ENCODE measurements at regions not wholly inside any gene's neighbourhood (a gene's known extent, or its start where the extent isn't known, plus 50 kb on each side); places are given as distances from the start of the nearest gene placed in this dataset.

DNA sequence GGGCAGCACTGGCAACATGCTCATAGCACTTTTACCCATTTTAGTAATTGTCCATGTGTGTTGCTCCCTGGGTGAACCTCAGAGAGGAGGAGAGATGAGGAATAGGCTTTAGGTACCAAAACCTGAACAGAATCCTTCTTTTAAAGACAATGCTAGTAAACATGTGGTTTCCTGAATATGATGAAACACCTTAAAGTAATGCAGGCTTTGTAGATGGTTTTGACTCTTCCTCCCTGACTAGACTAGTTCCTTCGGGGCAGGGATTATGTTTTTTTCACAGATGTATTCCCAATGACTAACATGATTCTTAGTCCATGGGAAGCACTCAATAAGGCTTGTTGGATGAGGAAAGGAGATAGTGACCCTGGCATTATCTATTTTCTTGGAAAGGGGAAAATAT, 367.6 kb upstream of the JAG1 start:
- no peak for DNase-seq (ENCODE audit: low spot score)

DNA sequence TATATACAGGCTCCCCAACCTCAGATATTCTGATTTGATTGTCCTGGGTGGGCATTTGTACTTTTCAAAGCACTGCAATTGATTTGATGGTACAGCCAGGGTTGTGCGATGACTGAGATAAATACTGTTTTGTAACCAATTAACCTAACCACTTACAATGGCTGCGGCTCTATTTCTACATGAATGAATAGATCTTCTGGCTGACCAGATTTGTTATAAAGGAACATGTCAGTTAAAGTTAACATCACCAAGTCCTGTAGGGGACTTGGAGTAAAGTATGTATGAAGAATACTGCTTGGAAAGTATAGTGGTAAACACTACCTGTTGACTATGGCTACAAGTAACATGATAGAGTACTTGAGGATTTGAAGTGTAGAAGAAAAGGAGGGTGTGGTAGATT, 369.2 kb upstream of the JAG1 start:
- DNase-seq (ENCODE audit: low spot score) = no peak

DNA sequence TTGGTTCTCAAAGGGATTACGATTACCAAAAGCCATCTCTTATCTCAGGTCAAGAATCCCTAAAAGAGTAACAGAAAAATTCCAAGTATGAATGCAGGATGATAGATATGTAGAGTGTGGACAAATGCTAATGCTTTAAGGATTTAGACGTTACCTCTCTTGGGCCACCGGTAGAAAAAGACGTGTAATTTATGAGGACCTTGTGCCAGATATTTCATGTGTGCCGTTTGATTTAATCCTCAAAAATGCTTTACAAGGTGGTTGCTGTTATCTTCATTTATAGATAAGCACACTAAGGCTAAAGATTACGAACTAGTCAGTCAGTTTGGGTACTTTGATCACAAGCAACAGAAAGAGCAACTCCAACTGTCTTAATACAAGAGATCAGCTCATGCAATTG, 370.8 kb upstream of the JAG1 start:
- no peak for DNase-seq (ENCODE audit: low spot score)

DNA sequence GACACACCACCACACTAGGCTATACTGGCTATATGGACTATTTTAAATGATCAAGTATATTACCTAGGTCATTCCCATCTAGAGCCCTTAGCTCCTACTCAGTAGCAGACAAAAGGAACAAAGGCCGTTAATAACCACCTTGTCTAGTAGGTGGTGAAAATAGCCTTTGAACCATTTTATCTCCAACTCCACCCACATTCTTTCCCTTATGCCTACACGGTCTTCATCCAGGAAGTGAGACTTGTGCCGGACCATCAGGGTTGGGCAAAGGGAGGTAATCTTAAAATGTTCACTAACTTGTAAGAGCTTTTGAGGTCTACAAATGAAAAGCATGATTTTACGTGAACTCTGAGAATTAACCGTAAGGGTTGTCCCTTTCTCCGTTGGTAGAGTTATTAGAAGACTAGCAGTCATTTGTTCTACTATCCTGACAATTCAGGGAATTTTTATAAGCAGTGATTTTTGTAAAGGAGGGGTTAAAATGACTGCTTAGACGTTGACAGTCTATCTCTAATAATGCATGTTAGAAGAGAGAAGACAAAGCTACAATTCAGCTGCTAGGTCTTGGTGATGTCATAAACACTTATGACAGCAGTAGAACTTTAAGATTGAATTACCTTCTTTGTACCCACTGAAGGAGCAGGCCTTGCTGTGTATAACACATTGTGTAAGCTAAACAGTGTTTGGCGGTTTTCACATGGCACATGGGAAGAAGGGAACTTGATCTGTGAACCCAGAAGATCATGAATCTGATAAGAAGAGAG, 371.8 kb upstream of the JAG1 start:
- DNase-seq (ENCODE audit: low spot score) = no peak

DNA sequence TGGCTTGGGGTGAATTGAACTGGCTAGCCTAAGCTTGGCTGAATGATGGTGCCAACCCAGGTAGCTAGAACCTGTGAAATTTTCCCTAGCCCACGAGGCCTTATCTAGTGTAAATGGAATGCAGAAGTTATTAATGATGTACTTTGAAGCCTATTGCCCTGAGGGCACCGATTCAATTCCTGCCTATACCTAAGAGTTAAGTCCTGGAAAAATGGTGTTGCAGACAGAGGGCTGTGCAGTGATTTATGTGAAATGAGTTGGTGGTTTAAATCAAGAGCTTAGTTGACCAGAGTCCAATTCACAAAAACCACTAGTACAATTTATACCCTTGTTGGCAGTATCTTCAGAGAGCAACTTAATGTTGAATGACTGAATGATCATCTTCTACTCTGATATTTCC, 373.8 kb upstream of the JAG1 start:
- no peak for DNase-seq (ENCODE audit: low spot score)

DNA sequence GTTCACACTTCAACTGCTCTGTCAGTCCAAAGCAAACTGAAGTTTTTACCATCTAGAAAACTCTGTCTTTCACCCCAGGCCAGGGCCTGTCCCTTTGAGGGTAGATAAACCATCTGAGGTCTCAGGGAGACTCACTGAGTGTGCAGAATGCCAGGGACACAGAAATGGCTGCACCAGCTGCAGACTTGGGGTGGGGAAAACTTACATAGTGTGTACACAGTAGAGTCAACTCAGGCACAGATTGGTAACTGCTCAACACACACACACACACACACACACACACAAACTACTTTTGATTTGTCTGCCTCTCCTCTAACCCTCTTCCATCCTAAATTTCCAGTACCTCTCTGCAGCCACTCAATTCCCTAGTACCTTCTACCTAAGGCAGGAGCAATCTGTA, 374.9 kb upstream of the JAG1 start:
- DNase-seq (ENCODE audit: low spot score) = no peak

DNA sequence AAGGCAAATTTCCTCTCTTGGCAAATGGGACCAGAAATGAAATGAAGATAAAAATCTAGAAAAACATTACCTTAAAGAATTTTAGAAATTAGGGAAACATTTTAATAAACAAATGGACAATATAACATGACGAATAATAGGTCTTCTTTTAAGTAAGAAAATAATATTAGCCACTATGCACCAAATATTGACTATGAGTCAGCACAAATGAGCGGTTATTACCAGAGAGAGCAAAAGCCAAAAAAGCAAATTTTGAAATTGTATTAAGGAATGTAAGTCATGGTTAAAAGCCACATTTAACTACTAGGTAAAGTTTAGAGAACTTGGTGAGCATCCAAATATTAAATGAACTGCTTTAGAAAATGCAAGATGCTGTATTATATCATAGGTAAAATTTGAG, 376.6 kb upstream of the JAG1 start:
- DNase-seq (ENCODE audit: low spot score) = no peak

DNA sequence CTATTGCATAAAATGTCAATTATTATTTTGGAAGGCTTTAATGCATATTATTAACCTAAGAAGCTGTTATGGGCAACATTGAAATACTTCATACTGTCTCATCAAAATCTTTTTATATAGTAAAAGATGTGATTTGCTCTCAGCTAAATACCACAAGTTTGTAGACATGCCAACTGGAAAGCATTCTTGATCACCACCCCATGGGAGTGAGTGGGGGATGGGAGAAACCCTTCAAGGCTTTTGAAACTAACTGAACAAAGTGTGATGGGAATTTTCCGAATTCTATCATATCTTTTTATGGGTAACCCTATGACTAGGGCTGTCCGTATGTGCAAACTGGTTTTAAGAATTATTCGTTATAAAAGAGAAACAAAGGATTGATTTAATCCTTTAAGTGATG, 377.3 kb upstream of the JAG1 start:
- DNase-seq (ENCODE audit: low spot score) = no peak

DNA sequence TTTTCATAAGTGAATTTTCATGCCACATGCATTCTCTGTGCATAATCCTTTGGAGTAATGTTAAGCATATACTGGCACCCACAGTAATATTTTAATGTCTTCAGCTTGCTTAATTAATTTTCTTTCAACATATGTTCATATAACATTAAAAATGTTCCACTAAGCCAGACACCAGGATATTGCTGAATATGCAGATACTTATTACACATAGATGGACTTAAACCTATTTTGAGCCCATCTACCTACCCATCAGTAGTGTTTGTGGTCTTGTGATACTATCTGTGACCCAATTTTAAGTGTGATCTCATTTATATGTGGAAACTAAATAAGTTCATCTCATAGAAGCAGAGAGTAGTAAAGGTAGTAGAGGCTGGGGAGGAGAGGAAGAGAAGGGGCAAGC, 379.5 kb upstream of the JAG1 start:
- no peak for DNase-seq (ENCODE audit: low spot score)

DNA sequence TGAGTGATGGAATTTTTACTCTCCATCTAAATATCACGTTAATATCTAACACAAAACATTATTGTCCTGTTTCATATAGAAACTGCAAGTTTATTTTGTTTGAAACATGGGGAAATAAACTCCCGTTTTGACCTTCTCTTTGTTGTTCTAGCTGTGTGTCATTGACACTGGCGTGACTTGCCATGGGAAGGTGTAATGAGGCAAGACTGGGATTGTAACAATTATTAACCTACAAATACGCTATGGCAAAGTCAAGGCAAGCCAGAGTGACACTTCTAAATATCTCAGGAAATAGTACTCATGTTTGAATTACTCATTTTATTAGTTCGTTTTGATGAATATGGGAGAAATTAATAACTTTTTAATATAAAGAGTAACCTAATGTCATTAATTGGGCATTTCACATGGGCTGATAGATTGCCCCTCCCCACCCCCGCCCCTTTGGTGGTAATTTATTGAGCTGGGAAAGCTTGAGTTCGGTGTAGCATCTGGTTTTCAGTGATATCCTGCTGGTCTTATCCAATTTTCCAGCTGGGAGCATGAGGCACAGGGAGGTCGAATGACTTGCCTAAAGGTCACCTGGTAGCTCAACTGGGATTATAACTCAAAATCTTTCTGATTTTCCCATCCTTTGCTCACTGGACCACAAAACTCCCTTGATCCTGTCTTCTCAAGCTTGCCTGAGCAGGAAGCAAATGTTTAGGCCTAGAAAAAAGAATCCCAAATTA, 380.6 kb upstream of the JAG1 start:
- no peak for DNase-seq (ENCODE audit: low spot score)

DNA sequence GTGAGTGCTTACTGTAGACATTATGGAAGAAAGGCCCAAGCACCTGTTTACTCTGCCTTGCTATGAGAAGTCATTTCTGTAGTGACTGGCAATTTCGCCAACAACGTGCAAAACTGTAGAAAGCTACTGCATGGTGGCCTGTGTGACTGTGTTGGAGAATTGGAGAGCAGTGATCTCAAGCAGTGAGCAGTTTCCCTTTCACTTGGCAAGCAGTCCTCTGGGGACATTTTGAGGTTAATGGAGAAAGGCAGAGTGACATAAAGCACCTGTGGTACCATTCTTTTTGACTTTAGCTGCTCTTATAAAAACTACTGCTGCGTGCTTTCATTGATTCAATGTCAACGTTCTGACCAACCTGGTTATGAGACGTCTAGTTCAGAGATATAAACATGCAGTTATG, 382.6 kb upstream of the JAG1 start:
- DNase-seq (ENCODE audit: low spot score) = no peak

DNA sequence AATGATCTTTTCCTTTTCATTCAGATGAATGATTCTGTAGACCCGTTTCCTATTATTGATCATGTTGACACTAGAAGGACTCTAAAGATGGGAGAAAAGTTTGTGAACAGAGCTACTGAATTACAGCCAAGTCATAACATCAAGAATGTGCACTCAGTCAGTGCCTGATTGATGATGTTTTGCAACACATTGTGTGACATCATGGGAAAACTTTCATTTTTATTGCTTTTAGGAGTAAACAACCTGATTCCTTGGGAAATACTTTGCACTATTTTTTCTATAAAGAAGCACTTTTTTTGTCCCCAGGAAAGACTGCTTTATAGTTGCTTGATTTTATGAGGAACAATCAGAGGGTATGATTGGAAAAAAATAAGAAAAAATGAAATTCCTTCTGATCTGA, 383.8 kb upstream of the JAG1 start:
- DNase-seq (ENCODE audit: low spot score) = no peak

DNA sequence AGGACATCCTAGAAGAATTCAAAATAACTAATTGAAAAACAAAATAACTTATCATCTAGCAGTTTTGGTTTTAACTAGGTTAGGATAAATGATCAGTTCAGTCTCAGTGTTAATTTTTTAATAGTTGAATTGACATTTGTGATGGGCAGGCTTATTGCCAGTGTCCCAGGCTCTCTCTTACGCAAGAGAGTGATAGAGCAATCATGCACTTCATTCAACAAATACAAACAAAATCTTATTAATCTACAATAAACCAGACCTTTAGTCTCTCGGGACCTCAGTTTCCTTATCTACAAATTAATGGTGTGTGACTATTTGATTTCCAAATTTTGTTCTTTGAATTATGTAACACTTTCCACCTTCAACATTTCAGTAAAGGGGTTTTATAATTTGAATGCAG, 385.9 kb upstream of the JAG1 start:
- no peak for DNase-seq (ENCODE audit: low spot score)

DNA sequence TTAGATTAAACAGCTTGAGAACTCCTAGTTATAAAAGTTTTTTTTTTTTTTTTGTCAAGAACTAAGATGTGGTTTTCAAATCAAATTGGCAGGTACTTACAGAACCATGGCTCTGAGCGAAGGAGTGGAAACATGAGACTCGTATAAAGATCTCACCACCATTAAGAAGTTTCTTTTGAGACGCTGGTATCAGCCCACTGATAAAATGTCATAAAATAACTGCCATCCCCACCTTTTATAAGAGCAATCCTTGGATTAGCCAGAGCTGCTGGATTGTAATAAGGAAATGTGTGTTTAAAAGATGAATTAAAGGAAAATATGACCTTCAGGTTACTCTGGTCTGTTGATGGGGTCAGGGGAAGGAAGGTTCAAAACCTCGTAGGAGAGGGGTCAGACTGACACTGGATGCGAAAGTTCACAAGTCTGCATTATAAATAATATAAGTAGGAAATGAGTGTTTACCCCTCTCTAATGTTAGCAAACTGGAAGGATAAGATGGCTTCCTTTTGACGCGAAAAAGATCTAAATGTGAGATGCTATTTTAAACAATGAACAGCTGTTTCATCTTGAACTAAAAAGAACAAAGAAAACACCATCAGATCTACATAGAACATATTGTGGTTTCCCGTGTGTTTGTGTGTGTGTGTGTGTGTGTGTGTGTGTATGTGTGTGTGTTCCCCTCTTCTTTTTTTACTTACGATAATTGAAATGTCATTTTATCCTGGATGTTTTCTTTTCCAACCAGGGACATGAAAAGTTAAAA, 386.8 kb upstream of the JAG1 start:
- no peak for DNase-seq (ENCODE audit: low spot score)

DNA sequence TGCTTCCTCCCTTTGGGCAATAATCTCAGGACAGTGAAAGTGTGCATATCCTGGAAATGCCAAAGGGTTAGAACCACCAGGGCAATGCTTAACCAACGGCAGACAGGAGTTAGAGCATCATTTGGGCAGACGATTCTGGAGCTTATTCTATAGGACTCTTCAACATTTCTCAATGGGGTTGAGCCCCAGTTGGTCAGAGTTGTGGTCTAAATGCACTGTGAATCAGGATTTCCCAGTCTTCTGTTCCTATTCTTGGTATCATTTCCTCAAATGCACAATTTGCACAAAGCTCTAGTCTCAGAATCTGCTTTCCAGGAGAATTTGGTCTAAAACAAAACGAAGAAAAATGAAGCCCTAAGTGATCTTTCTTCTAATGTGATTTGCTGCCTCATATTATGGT, 389.6 kb upstream of the JAG1 start:
- DNase-seq (ENCODE audit: low spot score) = no peak

DNA sequence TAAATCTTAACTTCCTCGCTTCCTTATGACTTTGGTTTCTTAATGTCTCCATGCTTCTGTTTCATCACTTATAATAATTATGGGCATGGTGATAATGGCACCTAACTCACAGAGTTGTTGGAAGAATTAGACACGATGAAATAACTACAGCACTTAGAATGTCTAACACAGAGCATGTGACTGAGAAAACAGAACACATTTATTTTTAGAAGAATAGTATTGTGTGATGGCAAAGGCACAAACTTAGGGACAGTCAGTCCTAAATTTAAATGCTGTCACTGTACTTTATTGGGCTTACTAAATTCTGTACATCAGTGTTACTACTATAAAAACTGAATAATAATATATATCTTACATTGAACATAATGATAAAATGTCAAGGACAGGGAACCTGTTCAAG, 391.1 kb upstream of the JAG1 start:
- no peak for DNase-seq (ENCODE audit: low spot score)

DNA sequence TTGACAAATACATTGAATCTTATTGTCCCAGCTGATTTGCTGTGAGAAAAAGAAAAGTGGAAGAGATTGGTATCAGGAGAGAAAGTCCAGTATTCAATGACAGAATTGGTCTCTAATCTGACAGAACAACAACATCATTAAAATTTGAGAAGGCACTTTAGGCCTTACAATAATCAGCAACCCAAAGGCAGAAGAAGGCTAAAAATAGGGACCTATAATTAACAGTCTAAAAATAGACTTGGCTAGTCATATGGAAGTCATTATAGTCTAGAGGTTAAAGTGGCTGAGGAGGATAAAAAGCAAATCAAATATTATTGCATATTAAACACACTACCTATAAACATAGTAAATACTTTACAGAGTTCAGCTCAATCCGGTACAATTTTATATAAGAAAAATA, 393.6 kb upstream of the JAG1 start:
- DNase-seq (ENCODE audit: low spot score) = no peak

DNA sequence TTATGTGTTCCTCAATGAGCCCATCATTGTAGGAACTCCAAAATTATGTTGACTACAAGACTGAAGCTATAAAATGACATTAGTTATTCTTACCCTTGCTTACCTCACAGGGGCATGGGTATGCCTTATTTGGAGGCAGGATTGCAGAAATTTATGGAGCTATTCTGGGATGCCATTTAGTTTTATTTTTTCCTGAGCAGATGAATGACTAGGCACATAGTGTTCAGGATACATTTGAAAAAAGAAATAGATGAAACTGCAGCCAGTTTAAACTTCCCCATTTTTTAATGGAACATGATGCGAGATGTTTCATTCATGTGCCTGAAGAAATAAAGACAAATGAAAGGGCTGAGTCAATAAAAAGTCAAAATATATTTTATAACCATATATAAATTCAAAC, 399.2 kb upstream of the JAG1 start:
- DNase-seq (ENCODE audit: low spot score) = no peak

DNA sequence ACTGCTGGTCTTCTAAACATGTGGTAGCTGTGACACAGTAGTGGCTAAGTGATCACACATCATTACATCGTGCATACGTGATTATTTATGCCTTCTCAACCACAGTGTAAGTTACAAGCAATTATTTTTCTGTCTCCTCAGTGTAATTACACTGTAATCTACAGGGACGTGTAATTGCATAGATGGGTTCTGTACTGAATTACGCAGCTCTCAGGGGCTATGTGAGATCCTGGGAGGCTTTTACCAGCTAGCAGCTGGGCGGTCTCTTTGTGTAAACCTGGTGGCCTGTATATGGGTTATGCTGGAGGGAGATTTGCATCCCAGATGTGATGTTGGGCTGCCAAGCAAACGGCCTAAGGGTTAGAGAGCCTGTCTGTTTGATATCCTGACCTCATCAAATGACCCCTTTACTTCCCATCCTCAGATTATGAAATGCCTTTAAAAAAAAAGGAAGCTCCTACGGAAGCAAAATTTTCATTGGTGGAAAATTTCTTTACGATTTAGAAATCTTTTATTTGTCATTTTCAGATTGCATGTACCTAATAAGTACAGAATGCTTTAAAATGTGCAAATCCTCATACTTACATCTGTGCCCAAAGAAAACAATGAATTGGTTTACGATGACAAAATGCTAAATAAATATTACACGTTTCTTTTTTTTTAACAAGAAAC, 402.8 kb upstream of the JAG1 start:
- no peak for DNase-seq (ENCODE audit: low spot score)

DNA sequence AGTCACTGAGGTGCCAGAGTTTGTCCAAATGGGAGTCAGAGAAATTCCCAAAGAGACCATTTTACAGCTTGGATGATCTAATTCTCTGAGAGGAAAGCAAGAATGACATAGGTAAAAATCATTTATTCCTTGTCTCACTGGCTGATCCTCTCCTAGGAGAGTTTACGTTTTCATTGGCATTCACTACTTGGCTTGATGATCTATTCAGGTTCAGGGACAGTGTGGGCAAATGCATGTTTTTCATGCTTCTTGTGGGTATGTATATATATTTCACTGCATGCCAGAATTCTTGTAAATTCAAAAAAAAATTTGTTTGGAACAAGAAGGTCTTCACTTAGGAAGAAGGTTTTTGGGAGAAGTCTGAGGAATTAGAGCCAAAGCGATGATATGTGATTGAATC, 403.4 kb upstream of the JAG1 start:
- DNase-seq (ENCODE audit: low spot score) = no peak

DNA sequence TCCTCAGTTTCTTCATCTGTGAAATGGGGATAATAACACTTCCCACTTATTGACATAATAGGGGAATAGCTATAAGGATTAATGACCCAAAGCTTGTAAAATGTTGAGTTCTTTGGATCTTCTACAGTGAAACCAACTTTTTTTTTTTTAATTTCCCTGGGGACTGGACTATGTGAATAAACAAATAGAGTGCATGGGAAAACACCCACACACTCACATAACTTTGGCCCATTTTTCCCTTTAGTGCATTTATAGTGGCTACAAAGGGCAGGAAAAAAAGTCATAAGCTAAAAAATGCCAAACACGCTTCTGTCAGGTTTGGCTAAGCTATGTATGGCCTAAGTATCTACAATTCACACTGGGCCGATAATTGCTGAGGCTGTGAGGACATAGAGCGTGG, 406.2 kb upstream of the JAG1 start:
- DNase-seq (ENCODE audit: low spot score) = no peak

DNA sequence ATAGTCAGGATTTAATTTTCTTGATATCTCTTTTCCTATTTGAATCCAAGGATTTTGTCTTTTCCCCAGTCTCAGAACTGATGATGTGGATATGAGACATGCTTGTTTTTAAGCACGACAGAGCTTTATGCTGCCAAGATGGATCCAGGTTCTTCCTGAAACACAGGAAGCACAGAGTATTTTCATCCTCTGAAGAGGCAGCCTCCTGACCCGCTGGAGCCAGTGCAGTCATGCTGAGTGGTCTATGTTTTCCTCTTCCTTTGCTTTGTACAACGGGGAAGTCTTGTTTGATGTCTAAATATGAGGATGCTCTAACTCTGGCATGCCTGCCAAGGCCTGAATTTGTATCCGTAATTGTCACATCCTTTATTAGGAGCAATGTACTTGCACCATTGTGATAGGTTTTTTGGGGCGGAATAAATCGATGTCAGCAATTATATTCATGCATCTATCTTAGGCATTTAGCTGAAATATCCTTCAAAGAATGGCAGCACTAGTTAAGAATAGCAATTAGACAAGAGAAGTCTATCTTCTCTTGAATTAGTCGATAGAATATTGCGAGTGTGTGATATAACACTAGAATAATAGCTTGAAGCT, 407.1 kb upstream of the JAG1 start:
- no peak for DNase-seq (ENCODE audit: low spot score)
